ENCODE measurements at regions not wholly inside any gene's neighbourhood (a gene's known extent, or its start where the extent isn't known, plus 50 kb on each side); places are given as distances from the start of the nearest gene placed in this dataset.

GRCh38 chr12:4056910-4057845, 184.0 kb upstream of the PARP11 start (continued):
- TF ChIP-seq, protein P1, sequence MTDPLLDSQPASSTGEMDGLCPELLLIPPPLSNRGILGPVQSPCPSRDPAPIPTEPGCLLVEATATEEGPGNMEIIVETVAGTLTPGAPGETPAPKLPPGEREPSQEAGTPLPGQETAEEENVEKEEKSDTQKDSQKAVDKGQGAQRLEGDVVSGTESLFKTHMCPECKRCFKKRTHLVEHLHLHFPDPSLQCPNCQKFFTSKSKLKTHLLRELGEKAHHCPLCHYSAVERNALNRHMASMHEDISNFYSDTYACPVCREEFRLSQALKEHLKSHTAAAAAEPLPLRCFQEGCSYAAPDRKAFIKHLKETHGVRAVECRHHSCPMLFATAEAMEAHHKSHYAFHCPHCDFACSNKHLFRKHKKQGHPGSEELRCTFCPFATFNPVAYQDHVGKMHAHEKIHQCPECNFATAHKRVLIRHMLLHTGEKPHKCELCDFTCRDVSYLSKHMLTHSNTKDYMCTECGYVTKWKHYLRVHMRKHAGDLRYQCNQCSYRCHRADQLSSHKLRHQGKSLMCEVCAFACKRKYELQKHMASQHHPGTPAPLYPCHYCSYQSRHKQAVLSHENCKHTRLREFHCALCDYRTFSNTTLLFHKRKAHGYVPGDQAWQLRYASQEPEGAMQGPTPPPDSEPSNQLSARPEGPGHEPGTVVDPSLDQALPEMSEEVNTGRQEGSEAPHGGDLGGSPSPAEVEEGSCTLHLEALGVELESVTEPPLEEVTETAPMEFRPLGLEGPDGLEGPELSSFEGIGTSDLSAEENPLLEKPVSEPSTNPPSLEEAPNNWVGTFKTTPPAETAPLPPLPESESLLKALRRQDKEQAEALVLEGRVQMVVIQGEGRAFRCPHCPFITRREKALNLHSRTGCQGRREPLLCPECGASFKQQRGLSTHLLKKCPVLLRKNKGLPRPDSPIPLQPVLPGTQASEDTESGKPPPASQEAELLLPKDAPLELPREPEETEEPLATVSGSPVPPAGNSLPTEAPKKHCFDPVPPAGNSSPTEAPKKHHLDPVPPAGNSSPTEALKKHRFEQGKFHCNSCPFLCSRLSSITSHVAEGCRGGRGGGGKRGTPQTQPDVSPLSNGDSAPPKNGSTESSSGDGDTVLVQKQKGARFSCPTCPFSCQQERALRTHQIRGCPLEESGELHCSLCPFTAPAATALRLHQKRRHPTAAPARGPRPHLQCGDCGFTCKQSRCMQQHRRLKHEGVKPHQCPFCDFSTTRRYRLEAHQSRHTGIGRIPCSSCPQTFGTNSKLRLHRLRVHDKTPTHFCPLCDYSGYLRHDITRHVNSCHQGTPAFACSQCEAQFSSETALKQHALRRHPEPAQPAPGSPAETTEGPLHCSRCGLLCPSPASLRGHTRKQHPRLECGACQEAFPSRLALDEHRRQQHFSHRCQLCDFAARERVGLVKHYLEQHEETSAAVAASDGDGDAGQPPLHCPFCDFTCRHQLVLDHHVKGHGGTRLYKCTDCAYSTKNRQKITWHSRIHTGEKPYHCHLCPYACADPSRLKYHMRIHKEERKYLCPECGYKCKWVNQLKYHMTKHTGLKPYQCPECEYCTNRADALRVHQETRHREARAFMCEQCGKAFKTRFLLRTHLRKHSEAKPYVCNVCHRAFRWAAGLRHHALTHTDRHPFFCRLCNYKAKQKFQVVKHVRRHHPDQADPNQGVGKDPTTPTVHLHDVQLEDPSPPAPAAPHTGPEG (CRISPR knock-in tag; IDR thresholded peaks at IDR 0.05) = no peak
- TF ChIP-seq BHLHE40 (IDR thresholded peaks at IDR 0.05; ENCODE audit: low read length) (no peak), GLI4 (CRISPR knock-in tag; IDR thresholded peaks at IDR 0.05; ENCODE audit: borderline replicate concordance) (no peak), GATAD2A (CRISPR knock-in tag; IDR thresholded peaks at IDR 0.05) (peak; percentile 79), MEF2D (CRISPR knock-in tag; IDR thresholded peaks at IDR 0.05) (0 out of 2 replicates have a peak, but pooled peaks have one; percentile 31), MZF1 (CRISPR knock-in tag; IDR thresholded peaks at IDR 0.05; ENCODE audit: borderline replicate concordance) (no peak), RCOR2 (CRISPR knock-in tag; IDR thresholded peaks at IDR 0.05) (peak; percentile 68; the same call in 1 of the 2 replicates), ZNF644 (CRISPR knock-in tag; IDR thresholded peaks at IDR 0.05; ENCODE audit: low read depth) (peak; percentile 79), ZNF251 (CRISPR knock-in tag; IDR thresholded peaks at IDR 0.05) (no peak), MAF1 (CRISPR knock-in tag; IDR thresholded peaks at IDR 0.05; ENCODE audit: borderline replicate concordance) (no peak)
- TF ChIP-seq, protein P2, sequence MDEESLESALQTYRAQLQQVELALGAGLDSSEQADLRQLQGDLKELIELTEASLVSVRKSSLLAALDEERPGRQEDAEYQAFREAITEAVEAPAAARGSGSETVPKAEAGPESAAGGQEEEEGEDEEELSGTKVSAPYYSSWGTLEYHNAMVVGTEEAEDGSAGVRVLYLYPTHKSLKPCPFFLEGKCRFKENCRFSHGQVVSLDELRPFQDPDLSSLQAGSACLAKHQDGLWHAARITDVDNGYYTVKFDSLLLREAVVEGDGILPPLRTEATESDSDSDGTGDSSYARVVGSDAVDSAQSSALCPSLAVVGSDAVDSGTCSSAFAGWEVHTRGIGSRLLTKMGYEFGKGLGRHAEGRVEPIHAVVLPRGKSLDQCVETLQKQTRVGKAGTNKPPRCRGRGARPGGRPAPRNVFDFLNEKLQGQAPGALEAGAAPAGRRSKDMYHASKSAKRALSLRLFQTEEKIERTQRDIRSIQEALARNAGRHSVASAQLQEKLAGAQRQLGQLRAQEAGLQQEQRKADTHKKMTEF (CRISPR knock-in tag; IDR thresholded peaks at IDR 0.05) = peak; percentile 23; the same call in 1 of the 2 replicates
- TF ChIP-seq, protein P3, sequence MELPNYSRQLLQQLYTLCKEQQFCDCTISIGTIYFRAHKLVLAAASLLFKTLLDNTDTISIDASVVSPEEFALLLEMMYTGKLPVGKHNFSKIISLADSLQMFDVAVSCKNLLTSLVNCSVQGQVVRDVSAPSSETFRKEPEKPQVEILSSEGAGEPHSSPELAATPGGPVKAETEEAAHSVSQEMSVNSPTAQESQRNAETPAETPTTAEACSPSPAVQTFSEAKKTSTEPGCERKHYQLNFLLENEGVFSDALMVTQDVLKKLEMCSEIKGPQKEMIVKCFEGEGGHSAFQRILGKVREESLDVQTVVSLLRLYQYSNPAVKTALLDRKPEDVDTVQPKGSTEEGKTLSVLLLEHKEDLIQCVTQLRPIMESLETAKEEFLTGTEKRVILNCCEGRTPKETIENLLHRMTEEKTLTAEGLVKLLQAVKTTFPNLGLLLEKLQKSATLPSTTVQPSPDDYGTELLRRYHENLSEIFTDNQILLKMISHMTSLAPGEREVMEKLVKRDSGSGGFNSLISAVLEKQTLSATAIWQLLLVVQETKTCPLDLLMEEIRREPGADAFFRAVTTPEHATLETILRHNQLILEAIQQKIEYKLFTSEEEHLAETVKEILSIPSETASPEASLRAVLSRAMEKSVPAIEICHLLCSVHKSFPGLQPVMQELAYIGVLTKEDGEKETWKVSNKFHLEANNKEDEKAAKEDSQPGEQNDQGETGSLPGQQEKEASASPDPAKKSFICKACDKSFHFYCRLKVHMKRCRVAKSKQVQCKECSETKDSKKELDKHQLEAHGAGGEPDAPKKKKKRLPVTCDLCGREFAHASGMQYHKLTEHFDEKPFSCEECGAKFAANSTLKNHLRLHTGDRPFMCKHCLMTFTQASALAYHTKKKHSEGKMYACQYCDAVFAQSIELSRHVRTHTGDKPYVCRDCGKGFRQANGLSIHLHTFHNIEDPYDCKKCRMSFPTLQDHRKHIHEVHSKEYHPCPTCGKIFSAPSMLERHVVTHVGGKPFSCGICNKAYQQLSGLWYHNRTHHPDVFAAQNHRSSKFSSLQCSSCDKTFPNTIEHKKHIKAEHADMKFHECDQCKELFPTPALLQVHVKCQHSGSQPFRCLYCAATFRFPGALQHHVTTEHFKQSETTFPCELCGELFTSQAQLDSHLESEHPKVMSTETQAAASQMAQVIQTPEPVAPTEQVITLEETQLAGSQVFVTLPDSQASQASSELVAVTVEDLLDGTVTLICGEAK (IDR thresholded peaks at IDR 0.05) = no peak
- TF ChIP-seq, protein P3 (CRISPR knock-in tag; IDR thresholded peaks at IDR 0.05) = no peak
